Heart left ventricle (tissue), 16 donors: ENCODE measurements at regions not wholly inside any gene's neighbourhood (a gene's known extent, or its start where the extent isn't known, plus 50 kb on each side); places are given as distances from the start of the nearest gene placed in this dataset.

Experiments used
- ATAC-seq, 4 donors: fragments of 200-7000 bp; cut with Tn5 transposase; one replicate each; pipeline ENCODE4 v1.9.1; 2020 to 2022; ENCODE audit warnings: moderate library complexity in 4 of 4, mild to moderate bottlenecking in 3 of 4, moderate number of reproducible peaks in 1 of 4
- DNase-seq, 5 donors: peaks; one replicate each; pipeline ENCODE4 v3.0.0-alpha.2; 2020
- H3K27ac ChIP-seq, 12 donors: fragments of 200-600 bp; sonication (generic) in 4 of 12; one replicate each; pipeline versions ENCODE4 v1.5.0 to v1.8.0; 2016 to 2022; ENCODE audit warnings: mild to moderate bottlenecking in 2 of 12
- H3K27me3 ChIP-seq, 9 donors: fragments of 200-600 bp; sonication (generic) in 2 of 9; one replicate each; pipeline versions ENCODE4 v1.5.1 to v1.8.0; 2016 to 2022; ENCODE audit warnings: mild to moderate bottlenecking in 3 of 9
- H3K36me3 ChIP-seq, 9 donors: fragments of 200-600 bp; sonication (generic) in 2 of 9; one replicate each; pipeline versions ENCODE4 v1.5.0 to v1.8.0; 2018 to 2022; ENCODE audit warnings: mild to moderate bottlenecking in 2 of 9
- H3K4me1 ChIP-seq, 12 donors: fragments of 200-600 bp; sonication (generic) in 4 of 12; one replicate each; pipeline versions ENCODE4 v1.5.0 to v1.8.0; 2016 to 2022; ENCODE audit warnings: mild to moderate bottlenecking in 3 of 12
- H3K4me3 ChIP-seq, 12 donors: fragments of 200-600 bp; sonication (generic) in 4 of 12; one replicate each; pipeline versions ENCODE4 v1.5.0 to v1.8.0; 2017 to 2022; ENCODE audit warnings: mild to moderate bottlenecking in 9 of 12, moderate library complexity in 4 of 12
- H3K9me3 ChIP-seq, 12 donors: fragments of 200-600 bp; sonication (generic) in 4 of 12; one replicate each; pipeline versions ENCODE4 v1.5.0 to v1.8.0; 2016 to 2022; ENCODE audit warnings: mild to moderate bottlenecking in 1 of 12
- POLR2A ChIP-seq, 2 donors: fragments of 450-650 bp; IDR thresholded peaks; one replicate each; pipeline ENCODE4 v1.6.1; 2017; ENCODE audit warnings: antibody characterized with exemption in 2 of 2, mild to moderate bottlenecking in 2 of 2, moderate library complexity in 2 of 2
- WGBS, 4 donors: extraction: QIAGEN DNeasy Blood & Tissue Kit in 2 of 4; methylation state at CpG; one replicate each; pipeline versions ENCODE4 v1.1.5 to v1.1.7; 2013 to 2018; 5-methylcytosine and 5-hydroxymethylcytosine counted together
- intact Hi-C, 10 donors: fragments of 100-400 bp; cut with DNase I; formaldehyde crosslinking; loops; one replicate each; pipeline versions ENCODE4 v1.11.1 to v1.14.2; 2022
- TF ChIP-seq, protein P1 (sequence below), 12 donors: fragments of 200-600 bp; sonication (generic) in 4 of 12; IDR thresholded peaks; one replicate each; pipeline versions ENCODE4 v1.5.0 to v1.8.0; 2018 to 2022; ENCODE audit warnings: antibody characterized with exemption in 12 of 12, mild to moderate bottlenecking in 5 of 12
- donor health status: ischemic (EF 13 %, LVEDD 7.1; RV severe dilation, severe dysfunction).
- donor health status: healthy with polysubstance abuse.
- donor health status: DM: no; HTN: yes; CAD: no.
- donor health status: DM: no; HTN: no; CAD: no.
- donor health status: ischemic (EF 25% LVEDD 6.9; RV normal size, moderate dysfunction).
- donor health status: ischemic (EF 25% LVEDD 5.7; RV mildly dilated, moderate dysfunction).
- donor health status: healthy.
- donor health status: DM: yes; HTN: yes; CAD: no.
- donor health status: ischemic (EF 35%, LVEDD 5.7; RV mildly dilated, moderate dysfunction).
- donor health status: nonischemic (EF 11% LVEDD 7.7; RV severe dilation, severe dysfunction).
- donor health status: DM: yes; HTN: yes; CAD: no.
- donor health status: PGD.
- donor health status: ischemic (EF 29% LVEDD 5.4; RV normal size, mild dysfunction).
- donor health status: nonischemic (EF 23%, LVEDD 6.1; RV moderate dilation, normal function).

DNA sequence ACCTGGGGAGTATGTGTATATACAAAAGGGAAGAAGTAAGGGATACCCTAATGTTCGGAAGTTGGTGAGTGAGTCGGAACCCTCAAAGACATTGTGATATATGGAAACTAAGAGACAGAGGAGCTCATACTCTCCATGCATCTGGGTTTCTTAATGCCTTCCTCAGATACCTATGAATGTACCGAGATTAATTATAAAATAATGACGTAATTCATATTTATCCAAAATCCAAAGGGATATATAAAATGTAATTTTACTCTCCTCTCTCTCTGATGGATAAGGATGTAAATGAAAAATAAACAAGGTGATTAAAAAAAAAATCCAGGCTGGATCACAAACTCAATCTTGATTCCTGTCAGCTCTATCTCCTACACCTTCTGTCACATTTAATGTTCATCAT is 275.9 kb upstream of the FAM241A start:
- H3K4me1 ChIP-seq, result no peaks in the 10 kb centered on the region
- H3K36me3 ChIP-seq, result no peaks in the 10 kb centered on the region
- no peak overlapping the region for H3K4me3 ChIP-seq
- WGBS, 4 donors, result 88 to 95% (median 89%) methylated on average over 4 of the region's 4 CpGs
- H3K27ac ChIP-seq, result no peak overlapping the region
- TF ChIP-seq, protein P1, sequence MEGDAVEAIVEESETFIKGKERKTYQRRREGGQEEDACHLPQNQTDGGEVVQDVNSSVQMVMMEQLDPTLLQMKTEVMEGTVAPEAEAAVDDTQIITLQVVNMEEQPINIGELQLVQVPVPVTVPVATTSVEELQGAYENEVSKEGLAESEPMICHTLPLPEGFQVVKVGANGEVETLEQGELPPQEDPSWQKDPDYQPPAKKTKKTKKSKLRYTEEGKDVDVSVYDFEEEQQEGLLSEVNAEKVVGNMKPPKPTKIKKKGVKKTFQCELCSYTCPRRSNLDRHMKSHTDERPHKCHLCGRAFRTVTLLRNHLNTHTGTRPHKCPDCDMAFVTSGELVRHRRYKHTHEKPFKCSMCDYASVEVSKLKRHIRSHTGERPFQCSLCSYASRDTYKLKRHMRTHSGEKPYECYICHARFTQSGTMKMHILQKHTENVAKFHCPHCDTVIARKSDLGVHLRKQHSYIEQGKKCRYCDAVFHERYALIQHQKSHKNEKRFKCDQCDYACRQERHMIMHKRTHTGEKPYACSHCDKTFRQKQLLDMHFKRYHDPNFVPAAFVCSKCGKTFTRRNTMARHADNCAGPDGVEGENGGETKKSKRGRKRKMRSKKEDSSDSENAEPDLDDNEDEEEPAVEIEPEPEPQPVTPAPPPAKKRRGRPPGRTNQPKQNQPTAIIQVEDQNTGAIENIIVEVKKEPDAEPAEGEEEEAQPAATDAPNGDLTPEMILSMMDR (IDR thresholded peaks at IDR 0.05), result no peak
- no peak for TF ChIP-seq POLR2A (IDR thresholded peaks at IDR 0.05)
- no peaks in the 10 kb centered on the region for H3K27me3 ChIP-seq
- intact Hi-C loops, result no loop called here
- peaks cover 0 to 23% (median 0%) of the 10 kb centered on the region in 12 donors for H3K9me3 ChIP-seq
- ATAC-seq, result no peak
- no peak for DNase-seq

DNA sequence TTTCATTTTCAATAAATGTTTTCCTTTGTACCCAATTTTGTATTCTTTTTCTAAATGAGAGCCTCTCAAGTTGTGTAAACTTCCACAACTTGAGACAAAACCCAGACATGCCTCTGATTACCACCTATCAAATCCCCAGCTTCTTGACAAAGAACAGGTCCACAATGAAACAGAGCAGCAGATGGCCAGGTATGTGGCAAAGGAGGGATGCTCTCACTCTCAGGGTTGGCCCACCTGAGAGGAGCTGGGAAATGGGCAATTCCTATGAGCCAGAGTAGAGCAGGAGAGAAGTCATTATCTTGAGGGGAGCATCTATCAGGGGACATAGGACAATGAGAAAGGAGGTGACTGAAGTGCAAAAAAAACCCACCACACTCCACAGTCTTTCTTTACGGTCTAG is 273.5 kb upstream of the FAM241A start:
- intact Hi-C loops, result no loop called here
- no peaks in the 10 kb centered on the region for H3K4me1 ChIP-seq
- H3K27ac ChIP-seq, result no peak overlapping the region
- DNase-seq (no peak), ATAC-seq (no peak)
- H3K4me3 ChIP-seq, result no peak overlapping the region
- WGBS, 4 donors, result 45 to 62% (median 51%) methylated on average over 1 of the region's 1 CpG
- no peaks in the 10 kb centered on the region for H3K36me3 ChIP-seq
- TF ChIP-seq, protein P1 (IDR thresholded peaks at IDR 0.05), result no peak
- TF ChIP-seq POLR2A (IDR thresholded peaks at IDR 0.05), result no peak
- peaks cover 0 to 8% (median 0%) of the 10 kb centered on the region in 12 donors for H3K9me3 ChIP-seq
- H3K27me3 ChIP-seq, result no peaks in the 10 kb centered on the region

DNA sequence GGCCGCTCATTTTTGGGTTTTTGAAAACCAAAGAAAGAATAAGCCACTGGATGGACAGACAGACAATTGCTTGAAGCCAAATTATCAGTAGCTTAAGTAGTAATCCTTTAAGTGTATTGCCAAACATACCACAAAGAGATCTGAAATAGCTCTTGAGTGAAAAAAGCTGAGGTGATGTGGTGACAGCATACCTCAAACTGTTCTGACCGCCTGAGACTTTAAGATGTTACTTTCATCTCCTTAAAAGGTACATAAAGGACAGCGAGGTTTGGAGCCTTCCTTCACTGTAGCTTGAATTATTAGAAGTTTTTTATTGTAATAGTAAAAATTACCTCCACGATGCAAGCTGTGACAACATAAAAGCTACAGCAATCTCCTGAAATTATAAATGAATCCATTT is 271.5 kb upstream of the FAM241A start:
- 55 to 57% (median 57%) methylated on average over 4 of the region's 4 CpGs for WGBS, 4 donors
- intact Hi-C loops, result no loop called here
- no peak for DNase-seq
- no peak for TF ChIP-seq POLR2A (IDR thresholded peaks at IDR 0.05)
- TF ChIP-seq, protein P1 (IDR thresholded peaks at IDR 0.05), result no peak
- no peak for ATAC-seq
- Histone ChIP-seq H3K4me1 (no peaks in the 10 kb centered on the region), H3K4me3 (no peak overlapping the region), H3K27ac (no peak overlapping the region), H3K27me3 (no peaks in the 10 kb centered on the region), H3K9me3 (no peaks in the 10 kb centered on the region), H3K36me3 (no peaks in the 10 kb centered on the region)

DNA sequence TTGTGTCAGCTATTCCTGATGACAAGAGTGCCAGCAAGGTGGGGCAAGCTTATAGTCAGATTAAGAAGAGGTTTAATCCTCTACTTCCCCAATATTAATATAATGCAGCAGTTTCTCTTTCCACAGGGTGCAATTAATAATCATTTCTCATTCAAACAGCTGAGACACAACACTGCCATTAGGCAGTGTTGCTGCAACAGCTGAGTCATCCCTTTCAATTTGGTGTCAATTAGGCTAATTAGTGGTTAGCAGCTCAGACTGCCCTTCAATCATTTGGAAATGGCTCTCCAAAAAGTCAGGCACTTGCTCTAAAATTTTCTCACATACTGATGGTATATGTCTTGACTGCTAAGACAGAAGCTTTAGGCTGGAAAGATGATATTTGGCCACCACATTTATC is 265.7 kb upstream of the FAM241A start:
- H3K9me3 ChIP-seq, result no peaks in the 10 kb centered on the region
- no peaks in the 10 kb centered on the region for H3K36me3 ChIP-seq
- H3K4me1 ChIP-seq, result no peaks in the 10 kb centered on the region
- no peak overlapping the region for H3K4me3 ChIP-seq
- DNase-seq (no peak), ATAC-seq (no peak)
- H3K27ac ChIP-seq, result no peak overlapping the region
- no peaks in the 10 kb centered on the region for H3K27me3 ChIP-seq
- intact Hi-C loops, result no loop called here
- TF ChIP-seq, protein P1 (IDR thresholded peaks at IDR 0.05), result no peak
- TF ChIP-seq POLR2A (IDR thresholded peaks at IDR 0.05), result no peak
